ENCODE measurements at regions not wholly inside any gene's neighbourhood (a gene's known extent, or its start where the extent isn't known, plus 50 kb on each side); places are given as distances from the start of the nearest gene placed in this dataset.

DNA sequence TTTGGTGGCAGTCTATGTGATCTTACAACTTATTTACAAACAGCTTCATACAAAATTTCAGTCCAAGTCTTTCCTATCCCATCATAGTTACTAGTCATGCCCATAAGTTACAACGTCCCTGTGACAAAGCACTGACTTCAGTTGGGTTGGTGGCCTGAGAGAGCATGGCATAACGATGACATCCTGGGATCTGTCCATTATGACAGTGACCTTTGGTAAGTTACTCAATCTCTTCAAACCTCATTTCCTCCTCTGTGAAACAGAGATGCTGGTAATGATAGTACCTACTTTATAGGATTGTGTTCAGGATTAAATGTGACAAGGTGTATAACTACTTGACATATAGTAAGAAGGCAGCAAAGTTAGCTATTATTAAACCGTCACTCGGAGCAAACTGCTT lies 55.4 kb upstream of the ATP5MC3 start:
- TF ChIP-seq, protein P1, sequence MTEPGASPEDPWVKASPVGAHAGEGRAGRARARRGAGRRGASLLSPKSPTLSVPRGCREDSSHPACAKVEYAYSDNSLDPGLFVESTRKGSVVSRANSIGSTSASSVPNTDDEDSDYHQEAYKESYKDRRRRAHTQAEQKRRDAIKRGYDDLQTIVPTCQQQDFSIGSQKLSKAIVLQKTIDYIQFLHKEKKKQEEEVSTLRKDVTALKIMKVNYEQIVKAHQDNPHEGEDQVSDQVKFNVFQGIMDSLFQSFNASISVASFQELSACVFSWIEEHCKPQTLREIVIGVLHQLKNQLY (CRISPR knock-in tag; IDR thresholded peaks at IDR 0.05): no peak
- TF ChIP-seq, protein P2, sequence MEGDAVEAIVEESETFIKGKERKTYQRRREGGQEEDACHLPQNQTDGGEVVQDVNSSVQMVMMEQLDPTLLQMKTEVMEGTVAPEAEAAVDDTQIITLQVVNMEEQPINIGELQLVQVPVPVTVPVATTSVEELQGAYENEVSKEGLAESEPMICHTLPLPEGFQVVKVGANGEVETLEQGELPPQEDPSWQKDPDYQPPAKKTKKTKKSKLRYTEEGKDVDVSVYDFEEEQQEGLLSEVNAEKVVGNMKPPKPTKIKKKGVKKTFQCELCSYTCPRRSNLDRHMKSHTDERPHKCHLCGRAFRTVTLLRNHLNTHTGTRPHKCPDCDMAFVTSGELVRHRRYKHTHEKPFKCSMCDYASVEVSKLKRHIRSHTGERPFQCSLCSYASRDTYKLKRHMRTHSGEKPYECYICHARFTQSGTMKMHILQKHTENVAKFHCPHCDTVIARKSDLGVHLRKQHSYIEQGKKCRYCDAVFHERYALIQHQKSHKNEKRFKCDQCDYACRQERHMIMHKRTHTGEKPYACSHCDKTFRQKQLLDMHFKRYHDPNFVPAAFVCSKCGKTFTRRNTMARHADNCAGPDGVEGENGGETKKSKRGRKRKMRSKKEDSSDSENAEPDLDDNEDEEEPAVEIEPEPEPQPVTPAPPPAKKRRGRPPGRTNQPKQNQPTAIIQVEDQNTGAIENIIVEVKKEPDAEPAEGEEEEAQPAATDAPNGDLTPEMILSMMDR (IDR thresholded peaks at IDR 0.05): no peak
- TF ChIP-seq, protein P3, sequence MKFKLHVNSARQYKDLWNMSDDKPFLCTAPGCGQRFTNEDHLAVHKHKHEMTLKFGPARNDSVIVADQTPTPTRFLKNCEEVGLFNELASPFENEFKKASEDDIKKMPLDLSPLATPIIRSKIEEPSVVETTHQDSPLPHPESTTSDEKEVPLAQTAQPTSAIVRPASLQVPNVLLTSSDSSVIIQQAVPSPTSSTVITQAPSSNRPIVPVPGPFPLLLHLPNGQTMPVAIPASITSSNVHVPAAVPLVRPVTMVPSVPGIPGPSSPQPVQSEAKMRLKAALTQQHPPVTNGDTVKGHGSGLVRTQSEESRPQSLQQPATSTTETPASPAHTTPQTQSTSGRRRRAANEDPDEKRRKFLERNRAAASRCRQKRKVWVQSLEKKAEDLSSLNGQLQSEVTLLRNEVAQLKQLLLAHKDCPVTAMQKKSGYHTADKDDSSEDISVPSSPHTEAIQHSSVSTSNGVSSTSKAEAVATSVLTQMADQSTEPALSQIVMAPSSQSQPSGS (CRISPR knock-in tag; IDR thresholded peaks at IDR 0.05; ENCODE audit: borderline replicate concordance, low read depth): no peak
- no peak for TF ChIP-seq HMGA2 (CRISPR knock-in tag; IDR thresholded peaks at IDR 0.05)
- TF ChIP-seq, protein P4, sequence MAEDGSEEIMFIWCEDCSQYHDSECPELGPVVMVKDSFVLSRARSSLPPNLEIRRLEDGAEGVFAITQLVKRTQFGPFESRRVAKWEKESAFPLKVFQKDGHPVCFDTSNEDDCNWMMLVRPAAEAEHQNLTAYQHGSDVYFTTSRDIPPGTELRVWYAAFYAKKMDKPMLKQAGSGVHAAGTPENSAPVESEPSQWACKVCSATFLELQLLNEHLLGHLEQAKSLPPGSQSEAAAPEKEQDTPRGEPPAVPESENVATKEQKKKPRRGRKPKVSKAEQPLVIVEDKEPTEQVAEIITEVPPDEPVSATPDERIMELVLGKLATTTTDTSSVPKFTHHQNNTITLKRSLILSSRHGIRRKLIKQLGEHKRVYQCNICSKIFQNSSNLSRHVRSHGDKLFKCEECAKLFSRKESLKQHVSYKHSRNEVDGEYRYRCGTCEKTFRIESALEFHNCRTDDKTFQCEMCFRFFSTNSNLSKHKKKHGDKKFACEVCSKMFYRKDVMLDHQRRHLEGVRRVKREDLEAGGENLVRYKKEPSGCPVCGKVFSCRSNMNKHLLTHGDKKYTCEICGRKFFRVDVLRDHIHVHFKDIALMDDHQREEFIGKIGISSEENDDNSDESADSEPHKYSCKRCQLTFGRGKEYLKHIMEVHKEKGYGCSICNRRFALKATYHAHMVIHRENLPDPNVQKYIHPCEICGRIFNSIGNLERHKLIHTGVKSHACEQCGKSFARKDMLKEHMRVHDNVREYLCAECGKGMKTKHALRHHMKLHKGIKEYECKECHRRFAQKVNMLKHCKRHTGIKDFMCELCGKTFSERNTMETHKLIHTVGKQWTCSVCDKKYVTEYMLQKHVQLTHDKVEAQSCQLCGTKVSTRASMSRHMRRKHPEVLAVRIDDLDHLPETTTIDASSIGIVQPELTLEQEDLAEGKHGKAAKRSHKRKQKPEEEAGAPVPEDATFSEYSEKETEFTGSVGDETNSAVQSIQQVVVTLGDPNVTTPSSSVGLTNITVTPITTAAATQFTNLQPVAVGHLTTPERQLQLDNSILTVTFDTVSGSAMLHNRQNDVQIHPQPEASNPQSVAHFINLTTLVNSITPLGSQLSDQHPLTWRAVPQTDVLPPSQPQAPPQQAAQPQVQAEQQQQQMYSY (CRISPR knock-in tag; IDR thresholded peaks at IDR 0.05): no peak
- no peak for TF ChIP-seq ATF6 (CRISPR knock-in tag; IDR thresholded peaks at IDR 0.05)
- TF ChIP-seq ZNF423 (CRISPR knock-in tag; IDR thresholded peaks at IDR 0.05): no peak
- TF ChIP-seq NR1H2 (CRISPR knock-in tag; IDR thresholded peaks at IDR 0.05): no peak
- TF ChIP-seq JUN (CRISPR knock-in tag; IDR thresholded peaks at IDR 0.05): no peak
- TF ChIP-seq FOXJ3 (CRISPR knock-in tag; IDR thresholded peaks at IDR 0.05; ENCODE audit: borderline replicate concordance): no peak
- TF ChIP-seq, protein P5, sequence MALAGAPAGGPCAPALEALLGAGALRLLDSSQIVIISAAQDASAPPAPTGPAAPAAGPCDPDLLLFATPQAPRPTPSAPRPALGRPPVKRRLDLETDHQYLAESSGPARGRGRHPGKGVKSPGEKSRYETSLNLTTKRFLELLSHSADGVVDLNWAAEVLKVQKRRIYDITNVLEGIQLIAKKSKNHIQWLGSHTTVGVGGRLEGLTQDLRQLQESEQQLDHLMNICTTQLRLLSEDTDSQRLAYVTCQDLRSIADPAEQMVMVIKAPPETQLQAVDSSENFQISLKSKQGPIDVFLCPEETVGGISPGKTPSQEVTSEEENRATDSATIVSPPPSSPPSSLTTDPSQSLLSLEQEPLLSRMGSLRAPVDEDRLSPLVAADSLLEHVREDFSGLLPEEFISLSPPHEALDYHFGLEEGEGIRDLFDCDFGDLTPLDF (CRISPR knock-in tag; IDR thresholded peaks at IDR 0.05): no peak
